H1 (cell line): ENCODE measurements at regions not wholly inside any gene's neighbourhood (a gene's known extent, or its start where the extent isn't known, plus 50 kb on each side); places are given as distances from the start of the nearest gene placed in this dataset.

Source experiments
- CTCF ChIA-PET: fragments of 300-600 bp; sonication (Branson Sonifier 250); formaldehyde crosslinking; loops from one replicate; lab custom pipeline; 2021; ENCODE audit not compliant: partially characterized antibody; lab: Charles Lee
- POLR2A ChIA-PET: fragments of 300-600 bp; sonication (Branson Sonifier 250); formaldehyde crosslinking; loops from one replicate; lab custom pipeline; 2021; ENCODE audit warnings: inconsistent platforms; ENCODE audit not compliant: partially characterized antibody; lab: Charles Lee
- DNase-seq, 2 experiments: peaks; one replicate each; pipeline versions ENCODE4 v3.0.0 to v3.0.0-alpha.2; 2010 to 2022; ENCODE audit warnings: low spot score in 2 of 2, low read depth in 1 of 2, mixed read lengths in 1 of 2
- FAIRE-seq: peaks from 2 replicates; lab custom pipeline; 2011; peaks lifted over from hg19 to GRCh38; lab: Jason Lieb, UNC
- H2AFZ ChIP-seq: 2 replicates; pipeline ENCODE4 v1.8.1; 2012; ENCODE audit warnings: low read length, inconsistent platforms
- H2AK5ac ChIP-seq: 2 replicates; pipeline ENCODE4 v1.6.1; 2013; ENCODE audit warnings: low read depth, low read length
- H2BK120ac ChIP-seq: replicated peaks from 2 replicates; pipeline ENCODE3; 2013; ENCODE audit warnings: low read depth, low read length, inconsistent platforms
- H2BK12ac ChIP-seq: 2 replicates; pipeline ENCODE4 v1.6.1; 2013; ENCODE audit warnings: low read depth, low read length
- H2BK15ac ChIP-seq: 2 replicates; pipeline ENCODE4 v1.6.1; 2013; ENCODE audit warnings: low read length
- H2BK20ac ChIP-seq: 2 replicates; pipeline ENCODE4 v1.6.1; 2013; ENCODE audit warnings: low read length
- H2BK5ac ChIP-seq: 2 replicates; pipeline ENCODE4 v1.6.1; 2013; ENCODE audit warnings: low read depth, low read length
- H3K14ac ChIP-seq: 2 replicates; pipeline ENCODE4 v1.6.1; 2013; ENCODE audit warnings: inconsistent platforms; ENCODE audit not compliant: insufficient read length
- H3K18ac ChIP-seq: 2 replicates; pipeline ENCODE4 v1.6.1; 2013; ENCODE audit warnings: low read length; ENCODE audit errors: extremely low read depth
- H3K23ac ChIP-seq: 2 replicates; pipeline ENCODE4 v1.6.1; 2013; ENCODE audit warnings: inconsistent platforms; ENCODE audit not compliant: insufficient read length
- H3K23me2 ChIP-seq: 2 replicates; pipeline ENCODE4 v1.6.1; 2013; ENCODE audit warnings: low read depth, low read length
- H3K27ac ChIP-seq: 2 replicates; pipeline ENCODE4 v1.6.1; 2011; ENCODE audit warnings: low read depth, low read length, inconsistent platforms
- H3K27me3 ChIP-seq, 4 experiments: replicated peaks in 1 of 4; 1 replicate in 1 of 4; 2 replicates in 3 of 4; pipeline versions ENCODE4 v1.6.1 to v1.8.1; 2011 to 2013; ENCODE audit warnings: low read length in 3 of 4, mild to moderate bottlenecking in 3 of 4, inconsistent platforms in 2 of 4, mixed read lengths in 2 of 4, moderate library complexity in 1 of 4; ENCODE audit not compliant: control insufficient read depth in 3 of 4, insufficient read depth in 3 of 4; ENCODE audit errors: extremely low read depth in 1 of 4
- H3K36me3 ChIP-seq, 4 experiments: 2 replicates each; pipeline versions ENCODE4 v1.6.1 to v1.8.1; 2011 to 2013; ENCODE audit warnings: mild to moderate bottlenecking in 4 of 4, low read length in 3 of 4, moderate library complexity in 2 of 4, control low read depth in 1 of 4, inconsistent platforms in 1 of 4; ENCODE audit not compliant: insufficient read depth in 4 of 4, control insufficient read depth in 2 of 4
- H3K4ac ChIP-seq: replicated peaks from 2 replicates; pipeline ENCODE3; 2013; ENCODE audit warnings: low read length, low read depth, mixed read lengths, inconsistent platforms; ENCODE audit not compliant: insufficient read length
- H3K4me1 ChIP-seq, 4 experiments: replicated peaks in 1 of 4; 1 replicate in 1 of 4; 2 replicates in 3 of 4; pipeline versions ENCODE4 v1.6.1 to v1.8.1; 2011 to 2013; ENCODE audit warnings: low read length in 3 of 4, inconsistent platforms in 2 of 4, mixed read lengths in 1 of 4; ENCODE audit not compliant: insufficient read depth in 4 of 4, control insufficient read depth in 3 of 4
- H3K4me2 ChIP-seq, 2 experiments: 2 replicates each; pipeline versions ENCODE4 v1.6.1 to v1.8.1; 2011 to 2013; ENCODE audit warnings: low read depth in 2 of 2, low read length in 2 of 2, control low read depth in 1 of 2, inconsistent platforms in 1 of 2, mild to moderate bottlenecking in 1 of 2; ENCODE audit not compliant: insufficient read depth in 1 of 2
- H3K4me3 ChIP-seq, 4 experiments: fragments of 200-600, 300-600 bp in 1 of 4; sonication (generic), shearing (Covaris generic), sonication (Bioruptor Twin) in 1 of 4; 2 replicates each; pipeline versions ENCODE4 v1.5.1 to v1.8.1; 2011 to 2016; ENCODE audit warnings: low read length in 4 of 4, low read depth in 3 of 4, control low read depth in 2 of 4, inconsistent platforms in 2 of 4, mild to moderate bottlenecking in 2 of 4, mixed read lengths in 1 of 4, moderate library complexity in 1 of 4; ENCODE audit not compliant: insufficient read depth in 2 of 4; ENCODE audit errors: extremely low read depth in 1 of 4
- H3K56ac ChIP-seq: replicated peaks from 2 replicates; pipeline ENCODE3; 2013; ENCODE audit warnings: low read depth, mild to moderate bottlenecking, mixed read lengths, low read length, inconsistent platforms; ENCODE audit not compliant: insufficient read length
- H3K79me1 ChIP-seq: 2 replicates; pipeline ENCODE4 v1.6.1; 2013; ENCODE audit warnings: low read depth, low read length, control low read depth
- H3K79me2 ChIP-seq, 2 experiments: 2 replicates each; pipeline versions ENCODE4 v1.6.1 to v1.8.1; 2012 to 2013; ENCODE audit warnings: low read length in 2 of 2, mild to moderate bottlenecking in 2 of 2, inconsistent platforms in 1 of 2; ENCODE audit not compliant: insufficient read depth in 2 of 2, control insufficient read depth in 1 of 2
- H3K9ac ChIP-seq, 4 experiments: replicated peaks in 1 of 4; 1 replicate in 1 of 4; 2 replicates in 3 of 4; pipeline versions ENCODE4 v1.6.1 to v1.8.1; 2011 to 2013; ENCODE audit warnings: low read depth in 3 of 4, low read length in 3 of 4, control low read depth in 2 of 4, mild to moderate bottlenecking in 2 of 4, moderate library complexity in 2 of 4, inconsistent platforms in 1 of 4; ENCODE audit errors: extremely low read depth in 1 of 4
- H3K9me3 ChIP-seq, 2 experiments: 2 replicates each; pipeline versions ENCODE4 v1.6.1 to v1.8.1; 2012 to 2013; ENCODE audit warnings: mild to moderate bottlenecking in 2 of 2, moderate library complexity in 2 of 2, control low read depth in 1 of 2, inconsistent platforms in 1 of 2, low read depth in 1 of 2, low read length in 1 of 2, mixed read lengths in 1 of 2; ENCODE audit not compliant: insufficient read depth in 2 of 2
- H4K20me1 ChIP-seq, 2 experiments: replicated peaks in 1 of 2; 2 replicates each; pipeline versions ENCODE3 to v1.8.1; 2011 to 2013; ENCODE audit warnings: inconsistent platforms in 2 of 2, low read length in 2 of 2, mild to moderate bottlenecking in 1 of 2; ENCODE audit not compliant: insufficient read depth in 2 of 2, control insufficient read depth in 1 of 2
- H4K5ac ChIP-seq: 2 replicates; pipeline ENCODE4 v1.6.1; 2013; ENCODE audit warnings: low read length, low read depth, mixed read lengths, inconsistent platforms; ENCODE audit not compliant: insufficient read length
- H4K8ac ChIP-seq: 2 replicates; pipeline ENCODE4 v1.8.0; 2013; ENCODE audit warnings: mild to moderate bottlenecking, moderate library complexity, low read length, inconsistent platforms; ENCODE audit not compliant: insufficient read depth; ENCODE audit errors: extremely low read depth
- H4K91ac ChIP-seq: replicated peaks from 2 replicates; pipeline ENCODE3; 2013; ENCODE audit warnings: low read length, mixed read lengths, inconsistent platforms; ENCODE audit not compliant: insufficient read length
- TCF12 ChIP-seq: IDR thresholded peaks from 2 replicates; pipeline ENCODE4 v1.6.1; 2011; ENCODE audit warnings: low read depth, mild to moderate bottlenecking, low read length
- WGBS, 2 experiments: shearing (Covaris generic) in 1 of 2; methylation state at CpG; one replicate each; pipeline versions ENCODE4 v1.1.6 to v1.1.7; 2013 to 2015; ENCODE audit warnings: low lambda C conversion rate in 2 of 2, mixed read lengths in 2 of 2, inconsistent platforms in 1 of 2, low coverage in 1 of 2, missing lambda C conversion rate in 1 of 2; ENCODE audit not compliant: insufficient replicate concordance in 2 of 2, insufficient coverage in 1 of 2, insufficient read length in 1 of 2; ENCODE audit errors: extremely low coverage in 1 of 2, missing lambda C conversion rate in 1 of 2; 5-methylcytosine and 5-hydroxymethylcytosine counted together

- Histone ChIP-seq H4K91ac (no peak overlapping the region), H3K36me3 (no peaks in the 10 kb centered on the region), H3K4me1 (no peaks in the 10 kb centered on the region), H2BK5ac (no peak overlapping the region), H3K23me2 (no peaks in the 10 kb centered on the region), H2BK20ac (no peak overlapping the region), H3K9me3 (no peaks in the 10 kb centered on the region), H4K5ac (no peak overlapping the region), H3K56ac (no peak overlapping the region), H3K27me3 (no peaks in the 10 kb centered on the region), H4K20me1 (no peaks in the 10 kb centered on the region), H3K79me2 (no peaks in the 10 kb centered on the region), H2AK5ac (no peak overlapping the region), H3K14ac (no peak overlapping the region), H2BK120ac (no peak overlapping the region), H2BK12ac (no peak overlapping the region), H3K4ac (no peak overlapping the region), H3K9ac (no peak overlapping the region), H4K8ac (no peak overlapping the region), H3K27ac (no peak overlapping the region), H3K23ac (no peak overlapping the region), H3K4me2 (no peak overlapping the region), H3K4me3 (no peak overlapping the region), H2AFZ (peak overlapping the region; percentile 15; the same call in 1 of the 2 replicates), H2BK15ac (no peak overlapping the region), H3K18ac (no peak overlapping the region), H3K79me1 (no peaks in the 10 kb centered on the region)
- no peak for DNase-seq
- ChIA-PET CTCF (no interaction called here), POLR2A (no interaction called here)
- 100% methylated on average over 1 of the region's 1 CpG; no CpG with 5 or more reads in 1 of the 2 experiments for WGBS, 2 experiments
- FAIRE-seq, result no peak
- no peak for TF ChIP-seq TCF12
Observed at GRCh38 chr3:164209363-164209762, 868.9 kb downstream of the SI start.
